ENCODE measurements at regions not wholly inside any gene's neighbourhood (a gene's known extent, or its start where the extent isn't known, plus 50 kb on each side); places are given as distances from the start of the nearest gene placed in this dataset.

DNA sequence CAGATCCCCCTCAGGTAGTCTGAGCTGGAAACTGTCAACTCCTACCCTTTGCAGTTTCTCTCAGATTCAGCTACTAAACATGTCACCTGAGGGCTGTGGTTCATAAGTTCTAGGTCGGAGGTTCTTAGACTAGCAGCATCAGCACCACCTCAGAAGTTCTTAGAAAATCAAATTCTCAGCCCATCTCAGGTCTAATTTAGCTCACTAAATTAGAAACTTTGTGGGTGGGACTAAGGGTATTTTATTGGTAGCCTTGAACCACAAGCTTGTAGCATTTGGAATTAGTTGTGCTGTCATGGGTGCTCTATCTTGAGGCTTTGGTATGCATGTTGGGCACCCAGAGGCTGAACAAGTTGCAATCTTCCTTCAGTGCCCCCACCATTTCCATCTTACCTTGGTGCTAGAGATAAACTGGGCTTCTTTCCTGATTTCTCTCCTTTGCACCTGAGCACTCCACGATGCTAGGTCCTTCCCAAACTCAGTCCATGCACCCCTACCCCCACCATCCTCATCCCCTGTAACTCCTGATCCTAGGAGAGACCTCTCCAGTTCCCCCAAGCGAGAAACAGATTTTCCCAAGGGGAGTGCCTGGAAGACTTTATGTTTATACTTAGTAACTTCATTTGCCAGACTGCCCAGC, 54.2 kb downstream of the S1PR1 start:
- no peak for DNase-seq

DNA sequence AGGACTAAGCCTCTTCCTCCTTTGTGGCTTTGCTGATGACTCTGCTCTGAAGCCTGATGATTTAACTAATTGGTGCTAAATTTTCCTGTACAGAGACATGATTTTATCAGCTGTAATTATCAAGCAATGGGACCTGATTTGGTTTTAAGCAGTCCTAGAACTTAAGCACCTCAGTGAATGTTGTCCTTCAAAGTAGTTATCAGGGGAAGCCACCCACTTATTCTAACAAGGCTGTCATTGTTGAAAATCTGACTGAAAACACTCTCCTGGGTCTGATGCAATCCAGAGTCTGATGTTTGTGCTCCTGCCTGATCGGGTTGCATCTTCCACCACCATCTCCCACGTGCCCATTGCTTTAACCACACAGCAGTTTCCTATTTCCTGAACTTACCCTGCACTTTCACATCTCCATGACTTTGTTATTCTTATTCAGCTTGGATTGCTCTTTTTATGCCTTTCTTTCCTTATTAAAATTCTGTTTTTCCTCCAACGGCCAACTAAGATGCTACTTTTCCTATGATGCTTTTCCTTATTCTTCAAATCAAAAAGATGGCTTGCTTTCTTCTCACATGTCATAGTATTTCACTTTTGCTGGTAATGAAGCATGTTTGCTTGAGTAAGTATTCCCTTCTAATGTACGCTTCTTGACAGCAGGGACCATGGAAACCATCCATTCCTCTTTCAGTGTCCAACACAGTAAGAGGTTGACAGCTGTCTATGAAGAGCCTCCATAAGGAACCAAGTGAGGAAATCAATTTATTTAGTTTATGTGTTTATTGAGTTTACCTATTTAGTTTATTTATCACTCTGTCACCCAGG, 55.0 kb downstream of the S1PR1 start:
- no peak for DNase-seq

DNA sequence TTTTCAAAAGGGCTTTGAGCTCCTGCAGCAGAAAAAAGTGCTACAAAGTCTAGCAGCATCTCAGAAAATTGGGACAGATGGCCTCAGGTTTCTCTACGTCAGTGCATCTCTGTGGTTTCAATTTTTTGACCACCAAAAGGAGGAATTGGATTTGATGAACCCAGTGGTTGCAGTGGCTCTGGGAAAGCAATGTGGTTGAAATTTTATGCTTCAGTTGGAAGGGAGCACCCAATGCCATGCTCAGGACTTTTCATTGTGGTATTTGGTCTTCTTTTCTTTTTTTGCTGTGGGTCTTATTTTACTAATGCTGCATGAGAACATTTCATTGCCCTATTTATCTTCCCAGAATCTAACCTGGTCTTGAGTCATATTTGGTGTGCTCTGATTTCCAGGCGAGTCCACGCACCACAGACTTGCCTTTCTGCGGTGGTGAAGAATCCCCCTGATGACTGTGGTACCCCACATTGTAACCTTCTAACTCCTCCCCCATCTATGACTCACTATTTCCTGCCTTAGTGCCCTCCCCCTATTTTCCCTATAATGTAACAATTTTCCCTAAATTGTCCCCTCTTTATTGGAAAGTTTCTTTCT, 56.7 kb downstream of the S1PR1 start:
- DNase-seq: peak; percentile 44 to 57

GRCh38 chr1:101295209-101295608, 58.4 kb downstream of the S1PR1 start:
- no peak for DNase-seq

DNA sequence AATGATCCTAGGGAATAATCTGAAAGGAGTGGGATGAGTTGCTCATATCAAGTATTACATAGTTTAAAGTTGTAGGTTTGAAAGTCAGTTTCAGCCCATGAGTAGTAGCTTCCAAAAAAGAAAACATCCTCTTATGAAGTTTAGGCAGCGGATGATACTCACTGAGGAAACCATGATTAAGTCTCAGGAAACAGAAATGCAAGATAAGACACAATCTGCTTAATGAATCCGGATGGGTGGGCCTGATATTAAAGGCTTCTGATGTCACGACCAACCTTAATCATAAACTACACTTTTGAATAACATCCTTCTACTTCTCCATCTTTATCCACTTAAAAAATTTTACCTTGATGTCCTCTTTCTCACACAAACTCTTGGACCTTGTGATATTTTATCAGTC, 61.8 kb downstream of the S1PR1 start:
- no peak for DNase-seq

- DNase-seq: no peak
Measured at GRCh38 chr1:101299141-101299540, 62.3 kb downstream of the S1PR1 start.

DNA sequence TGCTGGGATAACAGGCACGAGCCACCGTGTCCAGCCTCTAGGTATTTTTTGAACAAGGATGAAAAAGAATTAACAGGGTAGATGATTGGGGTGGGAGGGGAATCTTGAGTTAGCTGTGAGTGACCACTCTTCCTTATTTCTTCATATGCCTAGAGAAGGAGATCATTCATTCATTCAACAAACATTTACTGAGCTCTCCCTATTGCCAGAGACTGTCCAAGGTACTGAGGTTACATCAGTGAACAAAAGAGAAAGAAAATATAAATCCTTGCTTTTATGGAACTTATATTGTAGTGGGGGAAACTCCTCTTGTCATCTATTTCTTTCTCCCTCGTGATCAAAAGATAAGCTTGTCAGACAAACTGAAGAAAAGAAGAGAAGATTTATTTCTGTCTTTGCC, 62.9 kb downstream of the S1PR1 start:
- DNase-seq: no peak

DNA sequence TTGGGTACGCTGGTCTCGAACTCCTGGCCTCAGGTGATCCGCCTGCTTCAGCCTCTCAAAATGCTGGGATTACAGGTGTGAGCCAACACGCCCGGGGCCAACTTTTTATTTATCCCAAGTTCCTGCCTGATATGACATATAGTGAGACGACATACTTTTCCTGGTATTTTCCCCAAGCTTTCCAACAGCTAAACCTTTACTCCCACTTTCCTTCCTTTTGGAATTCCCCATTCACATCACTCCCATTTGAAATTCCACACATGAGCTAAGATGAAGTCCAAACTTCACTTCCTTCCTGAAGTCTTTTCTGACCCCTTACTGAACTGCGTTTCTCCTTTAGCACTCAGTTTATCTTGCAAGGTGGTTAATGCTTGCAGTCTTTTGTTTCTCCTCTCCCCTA, 64.1 kb downstream of the S1PR1 start:
- DNase-seq: no peak

- DNase-seq: no peak
Measured at GRCh38 chr1:101301446-101302057, 64.7 kb downstream of the S1PR1 start.

GRCh38 chr1:101302831-101303511, 66.2 kb downstream of the S1PR1 start:
- DNase-seq: no peak

DNA sequence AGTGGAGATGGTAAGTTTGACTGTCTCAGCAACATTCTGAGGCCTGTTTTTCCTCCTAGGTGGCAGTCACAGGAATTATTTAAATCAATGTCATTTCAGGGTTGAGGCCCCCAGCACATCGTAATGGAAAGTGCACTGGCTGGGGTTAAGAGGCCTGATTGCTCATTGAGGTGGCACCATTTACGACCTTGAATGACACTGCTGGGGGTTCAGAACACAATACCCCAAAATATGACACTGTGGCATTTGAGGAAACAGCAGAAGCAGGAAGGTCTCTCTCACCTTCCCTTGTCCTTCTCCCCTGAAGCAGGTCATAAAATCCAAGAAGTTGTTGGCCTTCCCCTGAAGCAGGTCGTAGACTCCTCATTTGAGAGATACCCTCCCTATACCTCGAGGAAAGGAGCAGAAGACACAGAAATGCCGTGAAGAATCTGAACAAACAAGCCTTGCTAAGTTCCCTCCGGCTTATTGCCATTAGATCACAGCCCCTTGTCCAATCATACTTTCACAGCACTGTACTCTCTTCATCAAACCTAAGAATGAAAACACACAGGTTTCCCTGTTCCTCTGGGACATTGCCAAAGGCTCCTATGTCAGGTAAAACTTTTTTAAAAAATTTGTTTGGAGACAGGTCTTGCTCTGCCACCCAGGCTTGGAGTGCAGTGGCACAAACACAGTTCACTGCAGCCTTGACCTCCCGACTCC, 71.3 kb downstream of the S1PR1 start:
- no peak for DNase-seq

GRCh38 chr1:101308935-101309333, 72.1 kb downstream of the S1PR1 start:
- DNase-seq: no peak

GRCh38 chr1:101309334-101310311, 72.8 kb downstream of the S1PR1 start:
- peak; percentile 62 to 70 for DNase-seq

DNA sequence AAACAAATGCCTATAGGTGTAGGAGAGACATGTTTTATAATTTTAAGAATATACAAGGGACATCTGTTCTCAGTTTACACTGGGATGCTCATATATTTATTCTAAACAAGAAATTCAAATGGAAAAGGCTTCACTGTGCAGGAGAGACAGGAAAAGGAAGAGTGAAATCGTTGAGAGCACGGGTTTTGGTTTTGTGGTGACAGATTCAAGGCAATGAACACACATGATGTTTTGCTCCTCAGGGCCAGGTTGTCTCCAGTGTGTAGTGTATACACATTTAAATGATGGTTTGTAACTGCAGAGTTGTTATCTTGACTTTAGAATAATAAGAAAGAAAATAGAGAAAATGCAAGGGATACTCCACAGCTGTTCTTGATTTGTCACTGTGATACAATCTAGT, 73.7 kb downstream of the S1PR1 start:
- DNase-seq: no peak

DNA sequence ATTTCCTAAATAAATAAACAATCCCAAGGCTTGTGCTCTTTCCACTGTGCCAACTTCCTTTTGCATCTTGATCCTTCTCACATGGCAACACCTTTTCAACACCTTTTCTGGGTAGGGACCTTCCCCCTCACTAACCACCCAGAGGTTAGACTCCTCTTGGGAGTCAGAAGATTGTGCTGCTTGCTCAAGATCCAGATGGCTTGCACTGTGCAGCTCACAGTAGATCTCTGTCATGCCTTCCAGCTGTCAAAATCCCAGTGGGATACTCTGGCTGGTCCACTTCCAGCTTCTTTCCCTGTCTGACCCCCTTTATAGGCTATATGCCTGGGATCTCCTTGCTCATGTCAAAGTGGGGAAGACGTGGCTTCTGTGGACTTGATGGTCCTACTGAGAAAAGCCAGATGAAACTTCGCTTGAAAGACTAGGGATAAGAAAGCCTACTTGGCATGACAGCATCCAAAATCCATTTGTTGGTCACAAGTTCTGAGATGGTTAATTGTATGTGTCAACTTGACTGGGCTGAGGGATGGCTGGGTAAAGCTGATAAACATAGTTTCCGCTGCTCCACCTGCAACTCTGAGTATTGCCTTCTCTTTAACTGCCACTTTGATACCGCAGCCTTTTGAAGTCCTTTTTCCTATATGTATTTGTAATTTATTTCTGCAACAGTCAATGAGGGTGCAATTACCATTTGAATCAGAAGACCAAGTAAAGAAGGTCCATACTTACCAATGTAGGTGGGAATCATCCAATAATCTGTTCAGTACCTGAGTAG, 74.5 kb downstream of the S1PR1 start:
- DNase-seq: peak; percentile 18 to 32

GRCh38 chr1:101312147-101312546, 75.3 kb downstream of the S1PR1 start:
- no peak for DNase-seq

DNA sequence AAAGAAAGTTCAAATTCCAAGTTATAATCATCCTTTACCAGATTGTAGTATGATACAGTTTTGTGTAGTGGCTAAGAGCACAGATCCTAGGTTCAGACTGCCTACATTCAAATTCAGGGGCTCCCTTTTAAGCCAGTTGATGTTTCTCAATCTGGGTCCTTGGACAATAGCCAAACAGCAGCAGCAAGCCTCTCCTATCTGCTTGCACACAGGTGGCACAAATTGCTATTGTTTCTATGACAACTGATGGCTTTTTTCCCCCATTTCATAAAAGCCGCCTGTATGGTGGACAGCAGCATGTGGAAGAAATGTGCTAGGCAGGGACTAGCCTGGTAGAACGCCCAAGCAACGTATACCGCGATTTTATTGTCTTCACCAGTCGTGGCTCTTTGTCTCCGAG, 76.5 kb downstream of the S1PR1 start:
- no peak for DNase-seq

- no peak for DNase-seq
Measured at GRCh38 chr1:101314244-101314643, 77.4 kb downstream of the S1PR1 start.

DNA sequence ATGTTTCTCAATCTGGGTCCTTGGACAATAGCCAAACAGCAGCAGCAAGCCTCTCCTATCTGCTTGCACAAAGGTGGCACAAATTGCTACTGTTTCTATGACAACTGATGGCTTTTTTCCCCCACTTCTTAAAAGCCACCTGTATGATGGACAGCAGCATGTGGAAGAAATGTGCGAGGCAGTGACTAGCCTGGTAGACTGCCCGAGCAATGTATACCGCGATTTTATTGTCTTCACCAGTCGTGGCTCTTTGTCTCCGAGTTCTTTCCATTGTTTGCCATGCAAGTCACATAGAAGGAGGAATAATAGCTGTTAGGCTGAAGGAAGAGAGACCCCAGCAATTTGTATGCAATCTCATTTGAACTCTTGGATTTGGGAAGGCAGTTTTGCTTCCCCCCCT, 79.4 kb downstream of the S1PR1 start:
- DNase-seq: no peak

DNA sequence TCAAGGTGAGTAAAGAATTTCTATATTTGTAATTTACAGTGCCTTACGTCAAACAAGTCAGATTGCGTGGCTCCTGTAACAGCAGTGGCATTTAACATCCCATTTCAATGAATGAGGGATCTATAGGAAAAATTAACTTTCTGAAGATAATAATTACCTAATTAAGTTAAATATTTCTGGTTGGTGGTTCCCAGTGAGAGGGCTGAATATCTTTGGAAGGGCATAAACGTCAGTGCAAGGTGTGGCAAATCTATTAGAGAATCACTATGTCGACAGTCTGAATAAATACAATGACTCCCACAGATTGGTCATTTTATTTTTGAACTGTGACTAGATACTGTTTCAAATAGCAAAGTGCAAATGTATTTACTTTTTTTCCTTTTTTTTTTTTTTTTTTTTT, 80.0 kb downstream of the S1PR1 start:
- DNase-seq: no peak
